ENCODE measurements at regions not wholly inside any gene's neighbourhood (a gene's known extent, or its start where the extent isn't known, plus 50 kb on each side); places are given as distances from the start of the nearest gene placed in this dataset.
"Not testable (repeated sequence)": the region's sequence is repeated elsewhere in the genome, so short reads cannot be mapped to it uniquely, and the experiment has no call there.

- TF ChIP-seq, protein P1, sequence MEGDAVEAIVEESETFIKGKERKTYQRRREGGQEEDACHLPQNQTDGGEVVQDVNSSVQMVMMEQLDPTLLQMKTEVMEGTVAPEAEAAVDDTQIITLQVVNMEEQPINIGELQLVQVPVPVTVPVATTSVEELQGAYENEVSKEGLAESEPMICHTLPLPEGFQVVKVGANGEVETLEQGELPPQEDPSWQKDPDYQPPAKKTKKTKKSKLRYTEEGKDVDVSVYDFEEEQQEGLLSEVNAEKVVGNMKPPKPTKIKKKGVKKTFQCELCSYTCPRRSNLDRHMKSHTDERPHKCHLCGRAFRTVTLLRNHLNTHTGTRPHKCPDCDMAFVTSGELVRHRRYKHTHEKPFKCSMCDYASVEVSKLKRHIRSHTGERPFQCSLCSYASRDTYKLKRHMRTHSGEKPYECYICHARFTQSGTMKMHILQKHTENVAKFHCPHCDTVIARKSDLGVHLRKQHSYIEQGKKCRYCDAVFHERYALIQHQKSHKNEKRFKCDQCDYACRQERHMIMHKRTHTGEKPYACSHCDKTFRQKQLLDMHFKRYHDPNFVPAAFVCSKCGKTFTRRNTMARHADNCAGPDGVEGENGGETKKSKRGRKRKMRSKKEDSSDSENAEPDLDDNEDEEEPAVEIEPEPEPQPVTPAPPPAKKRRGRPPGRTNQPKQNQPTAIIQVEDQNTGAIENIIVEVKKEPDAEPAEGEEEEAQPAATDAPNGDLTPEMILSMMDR (IDR thresholded peaks at IDR 0.05) = not testable (repeated sequence)
- TF ChIP-seq REST (IDR thresholded peaks at IDR 0.05; ENCODE audit: insufficient read depth in 1 of 2, low read depth in 2 of 2, low read length in 1 of 2); POLR2AphosphoS5 (IDR thresholded peaks at IDR 0.05; ENCODE audit: low read depth, low read length); SIN3A (IDR thresholded peaks at IDR 0.05; ENCODE audit: borderline replicate concordance, insufficient read depth, low read depth, low read length); TCF7L2 (IDR thresholded peaks at IDR 0.05; ENCODE audit: low read depth, low read length): not testable (repeated sequence)
These were observed 107.7 kb downstream of the IGLL1 start for GRCh38 chr22:23472376-23472775.
